HL-60 (cell line): ENCODE measurements at regions not wholly inside any gene's neighbourhood (a gene's known extent, or its start where the extent isn't known, plus 50 kb on each side); places are given as distances from the start of the nearest gene placed in this dataset.

Experiments used
- CTCF ChIP-seq: IDR thresholded peaks from one replicate; pipeline ENCODE4 v1.5.1; 2011; ENCODE audit warnings: low read length, control low read depth, inconsistent platforms; ENCODE audit not compliant: insufficient read depth
- REST ChIP-seq: IDR thresholded peaks from 2 replicates; pipeline ENCODE4 v1.6.1; 2012; ENCODE audit warnings: low read depth; ENCODE audit not compliant: insufficient replicate concordance

- TF ChIP-seq CTCF, result no peak
- no peak for TF ChIP-seq REST
Observed at GRCh38 chr2:217074576-217075255, 214.9 kb upstream of the TNP1 start.
